Astrocyte of the spinal cord (primary cell): ENCODE measurements at regions not wholly inside any gene's neighbourhood (a gene's known extent, or its start where the extent isn't known, plus 50 kb on each side); places are given as distances from the start of the nearest gene placed in this dataset.
"Not testable (repeated sequence)": the region's sequence is repeated elsewhere in the genome, so short reads cannot be mapped to it uniquely, and the experiment has no call there.

Experiments used
- DNase-seq: peaks from one replicate; pipeline ENCODE4 v3.0.0; 2011; ENCODE audit warnings: low read depth, low spot score
- H3K4me3 ChIP-seq: 2 replicates; pipeline ENCODE4 v1.5.1; 2011; ENCODE audit warnings: low read depth, mild to moderate bottlenecking, low read length, moderate library complexity
- CTCF ChIP-seq: IDR thresholded peaks from 2 replicates; pipeline ENCODE4 v1.5.1; 2012; ENCODE audit warnings: low read depth, mild to moderate bottlenecking, low read length, inconsistent platforms
- in situ Hi-C: cut with HindIII; loops from 2 replicates; pipeline ENCODE4 v1.10.0; 2017; ENCODE audit warnings: low sequenced_read_pairs

- in situ Hi-C loops: no loop called here
- no peak for DNase-seq
Observed at GRCh38 chr10:2572611-2573010, 494.7 kb upstream of the PFKP start.

DNA sequence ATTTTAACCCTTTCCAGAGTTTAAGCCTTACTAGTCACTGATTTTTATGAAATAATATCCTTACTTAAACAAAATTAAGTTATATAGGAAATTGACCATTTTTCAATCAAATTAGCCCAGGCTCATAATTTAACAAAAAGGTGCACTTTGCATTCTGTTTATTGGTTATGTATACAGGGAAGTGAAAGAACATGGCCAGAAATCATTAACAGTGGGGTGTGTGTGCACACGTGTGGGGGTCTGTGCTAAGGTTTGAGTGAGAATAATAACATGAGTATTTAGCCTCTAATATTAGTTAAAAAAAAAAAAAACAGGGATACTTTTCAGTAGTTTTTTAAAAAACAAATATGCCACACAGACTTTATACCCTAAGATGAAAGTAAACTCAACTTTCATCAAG, 510.5 kb upstream of the PFKP start:
- H3K4me3 ChIP-seq: no peak overlapping the region
- no peak for DNase-seq
- in situ Hi-C loops: no loop called here
- no peak for TF ChIP-seq CTCF

More at GRCh38 chr10:2572611-2573010, 494.7 kb upstream of the PFKP start:
- TF ChIP-seq CTCF: no peak
- H3K4me3 ChIP-seq: no peak overlapping the region

GRCh38 chr10:2548071-2548470, 519.3 kb upstream of the PFKP start:
- in situ Hi-C loops: no loop called here
- TF ChIP-seq CTCF: no peak
- no peak for DNase-seq
- H3K4me3 ChIP-seq: no peak overlapping the region

DNA sequence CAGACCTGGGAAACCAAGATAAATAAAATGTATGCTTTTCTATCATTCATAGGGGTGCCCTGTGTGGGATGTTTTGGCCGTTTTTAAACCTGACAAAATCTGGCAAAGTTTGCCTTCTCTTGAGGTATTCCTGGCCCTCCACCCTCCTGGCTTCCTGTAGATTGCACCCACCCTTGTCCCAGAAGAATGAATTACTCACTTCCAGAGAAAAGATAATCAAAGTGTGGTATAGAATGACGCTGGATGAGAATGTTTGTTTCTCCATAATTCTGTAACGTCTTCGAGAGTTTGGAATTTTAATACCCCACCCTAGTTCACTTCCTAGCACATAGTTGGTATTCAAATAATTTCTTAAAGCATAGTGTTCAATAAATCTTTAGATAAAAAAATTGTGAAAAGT, 519.7 kb upstream of the PFKP start:
- no peak for DNase-seq
- no peak for TF ChIP-seq CTCF
- H3K4me3 ChIP-seq: no peak overlapping the region
- in situ Hi-C loops: no loop called here

- in situ Hi-C loops, DNase-seq, H3K4me3 ChIP-seq: not testable (repeated sequence)
Observed at GRCh38 chr10:2546894-2547293, 520.5 kb upstream of the PFKP start.

- in situ Hi-C loops: no loop called here
- no peak for TF ChIP-seq CTCF
- no peak overlapping the region for H3K4me3 ChIP-seq
- no peak for DNase-seq
Observed at GRCh38 chr10:2543974-2544373, 523.4 kb upstream of the PFKP start.

GRCh38 chr10:2543142-2543886, 524.0 kb upstream of the PFKP start:
- no peak for DNase-seq
- TF ChIP-seq CTCF: no peak
- in situ Hi-C loops: no loop called here
- H3K4me3 ChIP-seq: no peak overlapping the region
